C4-2B (cell line): ENCODE measurements at regions not wholly inside any gene's neighbourhood (a gene's known extent, or its start where the extent isn't known, plus 50 kb on each side); places are given as distances from the start of the nearest gene placed in this dataset.

Source experiments
- ZFX ChIP-seq: fragments of 450-650 bp; IDR thresholded peaks from 2 replicates; pipeline ENCODE4 v1.6.1; 2017
- TF ChIP-seq, protein P1 (sequence below): fragments of 450-650 bp; conservative IDR thresholded peaks from 2 replicates; pipeline ENCODE4 v1.5.1; 2017; ENCODE audit warnings: mild to moderate bottlenecking

DNA sequence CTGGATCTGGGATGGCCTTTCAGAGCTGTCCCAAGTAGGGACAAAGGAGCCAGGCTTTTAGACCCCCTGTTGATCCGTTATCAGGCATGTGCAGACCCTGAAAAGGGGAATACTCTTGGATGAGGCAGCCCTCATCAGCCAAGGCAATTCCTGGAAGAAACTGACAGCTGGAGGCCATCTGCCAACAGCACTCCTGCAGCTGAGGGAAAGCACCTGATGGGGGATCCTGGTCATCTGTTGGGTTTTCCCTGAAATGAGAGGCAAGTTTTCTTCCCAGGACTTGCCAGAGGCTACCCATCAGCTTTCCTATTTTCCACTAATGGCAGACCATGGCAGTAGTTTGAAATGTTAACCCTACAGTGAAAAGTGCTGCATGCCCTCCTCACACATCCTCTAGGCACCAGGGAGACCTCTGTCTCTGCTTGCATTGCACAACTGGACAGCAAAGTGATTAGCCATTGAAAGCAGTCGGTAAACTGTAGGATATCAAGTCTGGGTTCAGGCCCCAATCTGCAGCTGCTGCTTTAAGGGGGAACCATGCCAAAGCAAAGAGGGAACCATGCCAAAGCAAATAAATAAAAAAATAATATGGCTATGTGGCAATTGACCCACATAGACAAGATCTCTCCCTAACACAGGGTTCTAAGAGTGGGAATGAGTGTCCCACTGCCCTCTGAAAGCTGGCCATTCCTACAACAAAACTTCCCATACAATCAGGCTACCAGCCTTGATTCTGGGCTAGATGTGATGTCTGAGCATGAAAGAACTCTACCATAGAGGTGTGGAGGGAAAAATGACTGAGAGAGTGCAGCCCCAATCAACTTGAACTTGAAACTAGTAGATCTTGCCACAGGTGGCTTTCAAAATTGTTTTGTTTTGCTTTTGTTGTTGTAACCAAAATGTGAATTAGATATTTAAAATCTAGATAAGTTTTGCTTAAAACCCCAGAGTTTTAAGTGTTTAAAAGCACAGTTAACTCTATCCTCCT lies 232.0 kb upstream of the STT3B start:
- TF ChIP-seq, protein P1, sequence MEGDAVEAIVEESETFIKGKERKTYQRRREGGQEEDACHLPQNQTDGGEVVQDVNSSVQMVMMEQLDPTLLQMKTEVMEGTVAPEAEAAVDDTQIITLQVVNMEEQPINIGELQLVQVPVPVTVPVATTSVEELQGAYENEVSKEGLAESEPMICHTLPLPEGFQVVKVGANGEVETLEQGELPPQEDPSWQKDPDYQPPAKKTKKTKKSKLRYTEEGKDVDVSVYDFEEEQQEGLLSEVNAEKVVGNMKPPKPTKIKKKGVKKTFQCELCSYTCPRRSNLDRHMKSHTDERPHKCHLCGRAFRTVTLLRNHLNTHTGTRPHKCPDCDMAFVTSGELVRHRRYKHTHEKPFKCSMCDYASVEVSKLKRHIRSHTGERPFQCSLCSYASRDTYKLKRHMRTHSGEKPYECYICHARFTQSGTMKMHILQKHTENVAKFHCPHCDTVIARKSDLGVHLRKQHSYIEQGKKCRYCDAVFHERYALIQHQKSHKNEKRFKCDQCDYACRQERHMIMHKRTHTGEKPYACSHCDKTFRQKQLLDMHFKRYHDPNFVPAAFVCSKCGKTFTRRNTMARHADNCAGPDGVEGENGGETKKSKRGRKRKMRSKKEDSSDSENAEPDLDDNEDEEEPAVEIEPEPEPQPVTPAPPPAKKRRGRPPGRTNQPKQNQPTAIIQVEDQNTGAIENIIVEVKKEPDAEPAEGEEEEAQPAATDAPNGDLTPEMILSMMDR: no peak
- no peak for TF ChIP-seq ZFX
